GM18508 (cell line): ENCODE measurements at regions not wholly inside any gene's neighbourhood (a gene's known extent, or its start where the extent isn't known, plus 50 kb on each side); places are given as distances from the start of the nearest gene placed in this dataset.
A peak's percentile ranks its signal among the peaks of the same experiment; 100 is the strongest.

Source experiments
- ATAC-seq: cut with Tn5 transposase; IDR thresholded peaks from one replicate; pipeline ENCODE4 v1.9.1; 2021; ENCODE audit warnings: moderate number of reproducible peaks; ENCODE audit not compliant: insufficient read depth, unreplicated experiment

GRCh38 chrX:134172588-134173259 lies 64.3 kb upstream of the CCDC160 start:
- no peak for ATAC-seq

DNA sequence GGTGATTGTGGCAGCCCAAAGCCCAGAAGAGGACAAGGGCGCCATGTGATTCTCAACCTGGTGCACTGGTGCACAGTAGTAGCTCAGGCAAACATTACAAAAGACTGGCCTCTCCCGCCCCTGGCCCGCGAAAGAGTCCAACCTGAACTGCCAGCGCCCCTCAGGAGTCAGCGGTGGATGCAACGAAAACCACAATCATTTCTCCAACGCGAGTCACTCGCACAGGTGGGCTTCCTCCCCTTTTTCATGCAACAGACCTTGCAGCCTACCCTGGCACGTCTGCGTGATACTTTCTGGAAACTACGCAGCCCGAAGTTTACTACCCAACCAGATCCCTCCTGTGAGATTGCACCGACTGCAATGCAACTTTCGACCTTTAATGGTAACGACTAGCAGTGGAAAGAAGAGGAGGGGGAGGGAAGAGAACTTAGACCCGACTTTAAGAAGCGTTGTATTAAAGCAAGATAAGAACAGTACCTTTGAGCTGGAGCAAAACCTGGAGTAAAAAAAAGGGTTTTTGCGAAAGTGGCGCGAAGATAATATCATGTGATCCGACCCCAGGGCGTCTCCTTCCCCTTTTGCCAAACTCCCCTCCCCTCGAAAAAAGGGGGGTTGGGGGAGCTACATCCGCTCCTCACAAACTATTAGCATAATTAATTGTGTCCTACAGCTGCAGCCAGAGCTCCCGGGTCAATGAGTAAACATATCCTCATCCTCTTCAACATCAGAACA lies 63.3 kb upstream of the CCDC160 start:
- ATAC-seq: no peak

DNA sequence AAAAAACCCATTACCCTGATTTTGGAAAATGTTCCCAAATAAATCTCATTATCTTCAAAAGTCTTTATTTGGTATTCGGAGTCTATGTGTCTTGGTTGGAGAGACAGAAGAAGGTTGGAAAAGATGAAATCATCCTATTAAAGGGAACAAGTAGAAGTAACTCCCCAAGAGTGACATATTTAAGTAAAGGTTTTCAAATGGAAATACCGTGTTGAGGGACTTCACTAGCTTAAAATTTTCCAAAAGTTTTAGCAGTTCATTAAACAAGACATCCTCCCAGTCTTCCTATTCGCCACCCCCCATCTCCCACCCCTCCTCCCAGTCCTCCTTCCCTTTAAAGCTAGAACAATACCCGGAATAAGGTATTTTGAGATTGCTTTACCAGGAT lies 62.7 kb upstream of the CCDC160 start:
- ATAC-seq: no peak

- ATAC-seq: no peak
These were observed 62.1 kb upstream of the CCDC160 start for GRCh38 chrX:134174859-134175258.

GRCh38 chrX:134177527-134177926 lies 59.5 kb upstream of the CCDC160 start:
- ATAC-seq: no peak

DNA sequence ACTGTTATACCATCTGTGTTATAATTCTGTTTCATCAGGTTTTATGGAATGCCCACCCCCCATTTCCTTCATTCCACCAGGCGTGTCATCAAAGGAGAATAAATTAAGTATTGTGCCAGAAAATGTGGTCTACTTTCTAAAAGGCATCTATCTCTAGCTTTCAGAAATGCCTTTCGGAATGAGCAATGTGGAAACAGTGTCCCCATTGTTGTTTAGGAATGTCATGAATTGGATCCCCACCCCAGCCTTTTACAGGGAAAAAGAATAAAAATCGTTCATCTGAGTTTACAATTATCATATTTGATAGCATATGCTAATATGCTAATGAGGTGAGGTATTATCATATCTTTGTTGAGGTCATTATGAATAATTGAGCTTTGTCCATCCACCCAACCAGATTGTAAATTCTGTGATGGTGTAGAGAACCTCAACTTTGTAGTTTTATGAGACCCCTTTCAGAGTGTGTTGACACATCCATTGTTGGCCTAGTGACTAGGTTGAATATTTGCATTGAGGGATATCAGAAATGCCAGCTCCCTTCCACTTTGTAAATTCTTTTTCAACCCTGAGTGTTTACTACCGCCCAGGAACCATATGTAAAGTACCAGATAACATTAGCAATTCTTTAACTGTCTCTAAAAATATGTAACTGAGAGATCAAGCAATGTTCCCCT lies 56.2 kb upstream of the CCDC160 start:
- ATAC-seq: no peak

DNA sequence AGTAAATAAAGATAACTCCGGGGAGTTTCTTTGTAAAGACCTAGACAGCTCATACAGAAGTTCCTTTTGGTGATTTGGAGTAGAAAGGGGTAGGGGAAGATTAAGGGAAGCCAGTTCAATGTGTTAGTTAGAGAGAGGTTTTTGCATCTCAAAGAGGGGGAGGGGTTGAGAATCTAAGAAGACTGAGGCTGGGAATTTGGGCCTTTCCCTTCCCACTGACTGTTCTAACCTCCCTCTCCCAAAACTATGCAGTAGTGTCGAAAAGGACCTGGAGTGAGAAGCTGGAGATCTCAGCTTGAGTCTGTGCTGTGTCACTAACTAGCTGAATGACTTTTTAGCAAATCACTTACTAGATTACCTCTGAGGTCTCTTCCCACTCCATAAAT lies 55.7 kb upstream of the CCDC160 start:
- ATAC-seq: no peak

DNA sequence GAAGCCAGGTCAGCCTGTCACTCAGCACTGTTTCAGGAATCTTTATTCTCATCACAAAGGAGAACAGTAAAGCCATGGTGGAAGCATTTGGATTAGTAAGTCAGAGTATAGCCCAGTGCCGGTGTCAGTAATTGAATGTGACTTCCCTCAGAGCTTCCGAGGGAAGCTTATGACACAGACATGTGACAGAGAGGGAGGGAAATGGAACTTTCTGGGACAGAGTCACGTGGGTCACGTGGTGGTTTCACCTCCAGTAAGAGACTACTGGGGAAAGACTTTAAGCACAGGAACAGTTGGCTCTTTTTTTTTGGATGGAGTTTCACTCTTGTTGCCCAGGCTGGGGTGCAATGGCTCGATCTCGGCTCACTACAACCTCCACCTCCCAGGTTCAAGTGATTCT lies 53.3 kb upstream of the CCDC160 start:
- no peak for ATAC-seq

GRCh38 chrX:134184936-134185335 lies 52.0 kb upstream of the CCDC160 start:
- ATAC-seq: no peak

- ATAC-seq: peak; percentile 76
These were observed 50.4 kb upstream of the CCDC160 start for GRCh38 chrX:134186362-134187121.
